ENCODE measurements at regions not wholly inside any gene's neighbourhood (a gene's known extent, or its start where the extent isn't known, plus 50 kb on each side); places are given as distances from the start of the nearest gene placed in this dataset.

DNA sequence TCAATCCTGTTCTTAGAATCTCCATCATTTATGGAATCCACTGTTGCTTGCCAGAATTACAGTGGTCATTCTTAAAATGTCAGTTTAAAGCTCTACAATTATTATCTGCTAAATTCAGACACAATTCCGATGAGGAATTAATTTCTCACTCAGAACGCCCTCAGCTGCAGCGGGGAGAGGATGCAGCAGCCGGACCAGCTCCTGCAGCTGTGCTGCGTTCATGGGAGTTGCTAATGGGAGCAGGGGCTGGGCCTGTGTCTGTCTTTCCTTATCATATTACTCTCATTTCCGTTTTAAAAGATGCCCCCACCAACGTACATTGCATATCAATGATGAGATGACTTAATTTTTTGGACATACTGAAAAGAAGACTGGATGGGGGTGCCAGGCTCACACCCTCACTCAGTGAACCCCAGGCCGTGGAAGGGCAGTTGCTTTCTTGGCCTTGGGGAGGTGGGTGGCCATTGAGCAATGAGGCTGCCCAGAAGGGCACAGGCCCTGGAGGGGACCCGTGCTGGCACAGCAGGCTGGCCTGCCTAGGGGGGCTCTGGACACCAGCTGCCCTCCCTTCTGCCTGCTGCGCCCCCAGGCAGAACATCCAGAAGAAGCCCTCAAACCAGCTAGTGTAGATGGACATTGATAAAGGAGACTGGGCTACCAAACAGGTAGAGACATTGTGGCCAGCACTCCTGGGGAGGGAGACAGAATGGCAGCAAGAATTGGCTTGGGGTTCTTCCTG lies 503.6 kb upstream of the MYT1L start:
- H3K27me3 ChIP-seq (replicated peaks in 1 of 7), result peaks cover 0 to 6% (median 0%) of the 10 kb centered on the region in 7 donors
- WGBS, 5 donors, result 79 to 80% (median 79%) methylated on average over 9 to 10 of the region's 10 CpGs
- H3K36me3 ChIP-seq, result no peaks in the 10 kb centered on the region
- no peak overlapping the region for H3K4me3 ChIP-seq
- H3K27ac ChIP-seq, result no peak overlapping the region
- H3K9me3 ChIP-seq, result no peaks in the 10 kb centered on the region
- H3K4me1 ChIP-seq, result no peaks in the 10 kb centered on the region
- TF ChIP-seq POLR2A (IDR thresholded peaks at IDR 0.05) (no peak), POLR2AphosphoS5 (IDR thresholded peaks at IDR 0.05) (no peak)
- TF ChIP-seq, protein P1, sequence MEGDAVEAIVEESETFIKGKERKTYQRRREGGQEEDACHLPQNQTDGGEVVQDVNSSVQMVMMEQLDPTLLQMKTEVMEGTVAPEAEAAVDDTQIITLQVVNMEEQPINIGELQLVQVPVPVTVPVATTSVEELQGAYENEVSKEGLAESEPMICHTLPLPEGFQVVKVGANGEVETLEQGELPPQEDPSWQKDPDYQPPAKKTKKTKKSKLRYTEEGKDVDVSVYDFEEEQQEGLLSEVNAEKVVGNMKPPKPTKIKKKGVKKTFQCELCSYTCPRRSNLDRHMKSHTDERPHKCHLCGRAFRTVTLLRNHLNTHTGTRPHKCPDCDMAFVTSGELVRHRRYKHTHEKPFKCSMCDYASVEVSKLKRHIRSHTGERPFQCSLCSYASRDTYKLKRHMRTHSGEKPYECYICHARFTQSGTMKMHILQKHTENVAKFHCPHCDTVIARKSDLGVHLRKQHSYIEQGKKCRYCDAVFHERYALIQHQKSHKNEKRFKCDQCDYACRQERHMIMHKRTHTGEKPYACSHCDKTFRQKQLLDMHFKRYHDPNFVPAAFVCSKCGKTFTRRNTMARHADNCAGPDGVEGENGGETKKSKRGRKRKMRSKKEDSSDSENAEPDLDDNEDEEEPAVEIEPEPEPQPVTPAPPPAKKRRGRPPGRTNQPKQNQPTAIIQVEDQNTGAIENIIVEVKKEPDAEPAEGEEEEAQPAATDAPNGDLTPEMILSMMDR (IDR thresholded peaks at IDR 0.05 in 8 of 11, conservative IDR thresholded peaks at IDR 0.05 in 3 of 11), result no peak
- DNase-seq, result peak; percentile 54
- intact Hi-C loops (cut with DNase I; ENCODE audit: low total_unique reads), result no loop called here

DNA sequence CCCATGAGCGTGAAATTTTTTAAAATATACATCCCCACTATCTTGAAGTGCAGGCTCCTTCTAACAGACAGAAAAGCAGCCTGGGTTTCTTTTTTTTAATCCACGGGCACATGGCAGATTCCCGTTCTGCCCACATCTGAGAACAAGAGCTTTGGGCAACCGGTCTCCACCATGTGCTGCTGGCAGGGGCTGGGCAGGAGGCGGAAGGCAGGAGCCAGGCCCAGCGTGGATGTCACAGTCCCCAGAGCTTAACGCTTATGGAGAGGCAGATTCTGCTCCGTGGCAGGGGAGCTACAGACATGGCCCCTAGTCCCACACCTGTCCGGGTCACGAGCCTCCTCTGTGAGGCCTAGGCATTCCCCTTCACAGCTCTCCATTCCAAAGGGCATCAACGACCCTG lies 503.0 kb upstream of the MYT1L start:
- TF ChIP-seq POLR2A (IDR thresholded peaks at IDR 0.05), result no peak
- TF ChIP-seq, protein P1 (IDR thresholded peaks at IDR 0.05 in 8 of 11, conservative IDR thresholded peaks at IDR 0.05 in 3 of 11), result no peak
- no peak for TF ChIP-seq POLR2AphosphoS5 (IDR thresholded peaks at IDR 0.05)
- intact Hi-C loops (cut with DNase I; ENCODE audit: low total_unique reads), result no loop called here
- 78 to 88% (median 81%) methylated on average over 11 of the region's 11 CpGs for WGBS, 5 donors
- H3K4me1 ChIP-seq, result no peaks in the 10 kb centered on the region
- DNase-seq, result peak; percentile 45
- no peak overlapping the region for H3K4me3 ChIP-seq
- no peak overlapping the region for H3K27ac ChIP-seq
- no peaks in the 10 kb centered on the region for H3K9me3 ChIP-seq
- H3K36me3 ChIP-seq, result no peaks in the 10 kb centered on the region
- peaks cover 0 to 6% (median 0%) of the 10 kb centered on the region in 7 donors for H3K27me3 ChIP-seq (replicated peaks in 1 of 7)

DNA sequence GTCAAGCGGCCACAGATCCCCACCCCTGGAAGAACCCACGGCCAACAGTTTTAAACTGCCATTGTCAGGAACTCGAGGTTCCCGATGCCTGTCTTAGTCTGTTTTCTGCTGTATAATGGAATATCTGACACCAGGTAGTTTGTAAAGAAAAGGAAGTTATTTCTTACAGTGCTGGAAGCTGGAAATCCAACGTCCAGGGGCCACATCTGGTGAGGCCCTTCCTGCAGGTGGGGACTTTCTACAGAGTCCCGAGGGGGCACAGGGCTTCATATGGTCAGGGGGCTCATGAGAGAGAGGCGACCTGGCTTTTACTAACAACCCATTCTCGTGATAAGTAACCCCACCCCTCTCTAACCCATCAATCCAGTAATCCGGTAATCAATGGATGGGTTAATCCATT lies 501.6 kb upstream of the MYT1L start:
- 80 to 89% (median 81%) methylated on average over 9 of the region's 9 CpGs for WGBS, 5 donors
- H3K9me3 ChIP-seq, result no peaks in the 10 kb centered on the region
- H3K36me3 ChIP-seq, result no peaks in the 10 kb centered on the region
- no peak for TF ChIP-seq POLR2AphosphoS5 (IDR thresholded peaks at IDR 0.05)
- TF ChIP-seq, protein P1 (IDR thresholded peaks at IDR 0.05 in 8 of 11, conservative IDR thresholded peaks at IDR 0.05 in 3 of 11), result no peak
- no peak for TF ChIP-seq POLR2A (IDR thresholded peaks at IDR 0.05)
- no peak overlapping the region for H3K4me3 ChIP-seq
- no peaks in the 10 kb centered on the region for H3K27me3 ChIP-seq (replicated peaks in 1 of 7)
- no peak for DNase-seq
- no peaks in the 10 kb centered on the region for H3K4me1 ChIP-seq
- intact Hi-C loops (cut with DNase I; ENCODE audit: low total_unique reads), result no loop called here
- H3K27ac ChIP-seq, result no peak overlapping the region

DNA sequence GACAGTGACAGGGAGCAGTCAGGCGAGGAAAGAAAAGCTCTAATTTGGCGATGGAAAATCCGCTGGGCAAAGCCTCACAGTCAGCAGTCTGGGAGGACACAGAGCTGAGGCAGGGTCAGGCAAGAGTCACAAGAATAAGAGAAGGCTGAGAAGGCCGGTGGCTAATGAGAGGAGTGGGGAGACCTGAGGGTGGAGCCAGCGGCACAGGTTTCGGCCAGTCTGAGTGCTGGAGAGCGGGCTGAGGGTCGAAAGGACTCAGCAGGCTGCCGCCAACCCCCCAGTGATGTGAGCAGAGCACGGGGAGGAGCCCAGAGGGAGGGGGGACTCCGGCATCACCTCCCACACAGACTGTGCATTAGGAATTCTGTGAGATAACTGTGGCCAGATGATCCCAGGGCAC lies 500.6 kb upstream of the MYT1L start:
- WGBS, 5 donors, result 43 to 66% (median 53%) methylated on average over 10 to 11 of the region's 11 CpGs
- Histone ChIP-seq H3K36me3 (no peaks in the 10 kb centered on the region), H3K9me3 (no peaks in the 10 kb centered on the region), H3K27me3 (replicated peaks in 1 of 7) (no peaks in the 10 kb centered on the region), H3K4me3 (no peak overlapping the region), H3K27ac (no peak overlapping the region), H3K4me1 (no peaks in the 10 kb centered on the region)
- DNase-seq, result peak; percentile 54
- TF ChIP-seq, protein P1 (IDR thresholded peaks at IDR 0.05 in 8 of 11, conservative IDR thresholded peaks at IDR 0.05 in 3 of 11), result no peak
- TF ChIP-seq POLR2AphosphoS5 (IDR thresholded peaks at IDR 0.05) (no peak), POLR2A (IDR thresholded peaks at IDR 0.05) (no peak)
- intact Hi-C loops (cut with DNase I; ENCODE audit: low total_unique reads), result no loop called here

Data from spleen (tissue), 11 donors.